IMR-90 (cell line): ENCODE measurements at regions not wholly inside any gene's neighbourhood (a gene's known extent, or its start where the extent isn't known, plus 50 kb on each side); places are given as distances from the start of the nearest gene placed in this dataset.

Experiments used
- ATAC-seq: fragments of 200-7000 bp; cut with Tn5 transposase; 2 replicates; pipeline ENCODE4 v1.9.1; 2020; ENCODE audit warnings: low read depth, mild to moderate bottlenecking, moderate library complexity
- BruUV-seq: library from RNA; stranded (reverse); fragments of 400-500 nt; replicated peaks from 2 replicates; lab custom pipeline; 2021; lab: Mats Ljungman, UMichigan
- CTCF ChIA-PET: fragments of 300-600 bp; formaldehyde crosslinking; extraction: SDS; loops from one replicate; lab custom pipeline; 2021; ENCODE audit warnings: antibody characterized with exemption; lab: Yijun Ruan, JAX
- POLR2A ChIA-PET: fragments of 300-600 bp; sonication (Branson Sonifier 250); formaldehyde crosslinking; loops from one replicate; lab custom pipeline; 2022; ENCODE audit warnings: antibody characterized with exemption; ENCODE audit not compliant: unreplicated experiment; lab: Charles Lee
- DNase-seq: peaks from one replicate; pipeline ENCODE4 v3.0.0; 2013
- H2AFZ ChIP-seq: replicated peaks from 2 replicates; pipeline ENCODE3; 2013; ENCODE audit warnings: low read length, mild to moderate bottlenecking; ENCODE audit not compliant: poor library complexity
- H2AK5ac ChIP-seq: 2 replicates; pipeline ENCODE4 v1.6.1; 2013; ENCODE audit warnings: low read depth, low read length, inconsistent platforms
- H2AK9ac ChIP-seq: replicated peaks from 2 replicates; pipeline ENCODE3; 2013; ENCODE audit warnings: mild to moderate bottlenecking, low read depth, low read length, moderate library complexity; ENCODE audit not compliant: poor library complexity
- H2BK120ac ChIP-seq: 2 replicates; pipeline ENCODE4 v1.6.1; 2013; ENCODE audit warnings: low read depth, low read length, inconsistent platforms
- H2BK15ac ChIP-seq: 3 replicates; pipeline ENCODE4 v1.6.1; 2013; ENCODE audit warnings: low read depth, low read length, inconsistent platforms
- H2BK20ac ChIP-seq: 2 replicates; pipeline ENCODE4 v1.6.1; 2013; ENCODE audit warnings: low read depth, mild to moderate bottlenecking, inconsistent platforms, low read length, moderate library complexity
- H2BK5ac ChIP-seq: 2 replicates; pipeline ENCODE4 v1.6.1; 2013; ENCODE audit warnings: mild to moderate bottlenecking, low read depth, low read length, inconsistent platforms; ENCODE audit not compliant: poor library complexity, severe bottlenecking
- H3K14ac ChIP-seq: replicated peaks from 2 replicates; pipeline ENCODE4 v1.6.1; 2013; ENCODE audit warnings: low read depth, low read length, inconsistent platforms
- H3K18ac ChIP-seq: 2 replicates; pipeline ENCODE4 v1.6.1; 2013; ENCODE audit warnings: low read depth, low read length, control low read depth
- H3K23ac ChIP-seq: 2 replicates; pipeline ENCODE4 v1.6.1; 2013; ENCODE audit warnings: low read depth, low read length, inconsistent platforms
- H3K27ac ChIP-seq: 2 replicates; pipeline ENCODE4 v1.5.1; 2013; ENCODE audit warnings: mild to moderate bottlenecking, control low read depth, low read length; ENCODE audit not compliant: insufficient read depth
- H3K27me3 ChIP-seq: 2 replicates; pipeline ENCODE4 v1.6.1; 2013; ENCODE audit warnings: low read length; ENCODE audit not compliant: control insufficient read depth, insufficient read depth
- H3K36me3 ChIP-seq: 2 replicates; pipeline ENCODE4 v1.6.1; 2013; ENCODE audit warnings: low read length, mixed read lengths; ENCODE audit not compliant: control insufficient read depth, insufficient read depth
- H3K4ac ChIP-seq: 2 replicates; pipeline ENCODE4 v1.6.1; 2013; ENCODE audit warnings: low read depth, low read length, inconsistent platforms
- H3K4me1 ChIP-seq: 2 replicates; pipeline ENCODE4 v1.6.1; 2013; ENCODE audit warnings: low read length, mixed read lengths; ENCODE audit not compliant: control insufficient read depth, insufficient read depth
- H3K4me2 ChIP-seq: 2 replicates; pipeline ENCODE4 v1.6.1; 2013; ENCODE audit warnings: low read depth, mild to moderate bottlenecking, control low read depth, low read length, moderate library complexity
- H3K4me3 ChIP-seq: 2 replicates; pipeline ENCODE4 v1.5.1; 2013; ENCODE audit warnings: low read depth, mild to moderate bottlenecking, control low read depth, low read length, moderate library complexity; ENCODE audit not compliant: insufficient read depth
- H3K56ac ChIP-seq: 2 replicates; pipeline ENCODE4 v1.6.1; 2013; ENCODE audit warnings: low read length, inconsistent platforms; ENCODE audit not compliant: insufficient read depth; ENCODE audit errors: extremely low read depth
- H3K79me1 ChIP-seq, 2 experiments: 2 replicates each; pipeline ENCODE4 v1.6.1; 2013; ENCODE audit warnings: low read length in 2 of 2, inconsistent platforms in 1 of 2, low read depth in 1 of 2
- H3K9ac ChIP-seq: 2 replicates; pipeline ENCODE4 v1.6.1; 2013; ENCODE audit warnings: low read depth, low read length, control low read depth
- H3K9me1 ChIP-seq: 2 replicates; pipeline ENCODE4 v1.6.1; 2013; ENCODE audit warnings: low read length, inconsistent platforms; ENCODE audit not compliant: insufficient read depth
- H3K9me3 ChIP-seq: 2 replicates; pipeline ENCODE4 v1.6.1; 2013; ENCODE audit warnings: low read length; ENCODE audit not compliant: control insufficient read depth, insufficient read depth
- H4K20me1 ChIP-seq: 2 replicates; pipeline ENCODE4 v1.6.1; 2013; ENCODE audit warnings: low read length, inconsistent platforms; ENCODE audit not compliant: insufficient read depth
- H4K5ac ChIP-seq: 2 replicates; pipeline ENCODE4 v1.6.1; 2013; ENCODE audit warnings: mild to moderate bottlenecking, low read depth, low read length, control low read depth
- H4K8ac ChIP-seq, 2 experiments: 2 replicates each; pipeline ENCODE4 v1.6.1; 2013; ENCODE audit warnings: low read depth in 2 of 2, low read length in 2 of 2, control low read depth in 1 of 2, inconsistent platforms in 1 of 2
- H4K91ac ChIP-seq: 2 replicates; pipeline ENCODE4 v1.6.1; 2013; ENCODE audit warnings: low read depth, low read length, inconsistent platforms; ENCODE audit not compliant: insufficient read depth
- BHLHE40 ChIP-seq: fragments of 150-350 bp; IDR thresholded peaks from 2 replicates; pipeline ENCODE4 v1.6.1; 2016; ENCODE audit warnings: mild to moderate bottlenecking, low read depth, low read length
- CEBPB ChIP-seq: IDR thresholded peaks from 2 replicates; pipeline ENCODE4 v1.6.1; 2012; ENCODE audit warnings: low read depth, low read length, improper control_type of control experiment
- CHD1 ChIP-seq: IDR thresholded peaks from 2 replicates; pipeline ENCODE4 v1.6.1; 2012; ENCODE audit warnings: low read depth, low read length, improper control_type of control experiment
- FOS ChIP-seq: fragments of 150-350 bp; IDR thresholded peaks from 2 replicates; pipeline ENCODE4 v1.6.1; 2016; ENCODE audit warnings: low read depth, low read length
- MAFK ChIP-seq: IDR thresholded peaks from 2 replicates; pipeline ENCODE4 v1.6.1; 2012; ENCODE audit warnings: low read depth, low read length, improper control_type of control experiment
- MAZ ChIP-seq: IDR thresholded peaks from 2 replicates; pipeline ENCODE4 v1.6.1; 2012; ENCODE audit warnings: low read depth, mild to moderate bottlenecking, low read length, improper control_type of control experiment, moderate library complexity, borderline replicate concordance
- MXI1 ChIP-seq: IDR thresholded peaks from 2 replicates; pipeline ENCODE4 v1.6.1; 2012; ENCODE audit warnings: low read depth, mild to moderate bottlenecking, low read length, moderate library complexity, borderline replicate concordance
- NFE2L2 ChIP-seq: fragments of 150-350 bp; IDR thresholded peaks from 2 replicates; pipeline ENCODE4 v1.6.1; 2016; ENCODE audit warnings: low read depth, mild to moderate bottlenecking, low read length
- POLR2A ChIP-seq: IDR thresholded peaks from 2 replicates; pipeline ENCODE4 v1.6.1; 2012; ENCODE audit warnings: mild to moderate bottlenecking, low read depth, low read length
- RAD21 ChIP-seq: IDR thresholded peaks from 2 replicates; pipeline ENCODE4 v1.6.1; 2012; ENCODE audit warnings: low read length, improper control_type of control experiment
- RCOR1 ChIP-seq: IDR thresholded peaks from 2 replicates; pipeline ENCODE4 v1.6.1; 2012; ENCODE audit warnings: mild to moderate bottlenecking, low read length, improper control_type of control experiment; ENCODE audit not compliant: insufficient replicate concordance
- RFX5 ChIP-seq: IDR thresholded peaks from 2 replicates; pipeline ENCODE4 v1.8.0; 2012; ENCODE audit warnings: low read depth, mild to moderate bottlenecking, low read length, moderate library complexity
- SMC3 ChIP-seq: fragments of 150-350 bp; IDR thresholded peaks from 2 replicates; pipeline ENCODE4 v1.6.1; 2016; ENCODE audit warnings: low read depth, mild to moderate bottlenecking, antibody characterized with exemption, low read length, moderate library complexity
- WGBS, 2 experiments: methylation state at CpG; one replicate each; pipeline versions ENCODE4 v1.1.5 to v1.1.7; 2013; ENCODE audit warnings: missing lambda C conversion rate in 2 of 2; ENCODE audit not compliant: insufficient read length in 1 of 2; ENCODE audit errors: extremely low coverage in 2 of 2; 5-methylcytosine and 5-hydroxymethylcytosine counted together
- dilution Hi-C: fragments of 300-500 bp; cut with HindIII; formaldehyde crosslinking; loops from one replicate; pipeline ENCODE4 v1.14.3; 2018; ENCODE audit warnings: low sequenced_read_pairs; ENCODE audit not compliant: unreplicated experiment
- in situ Hi-C: fragments of 300-500 bp; cut with MboI; formaldehyde crosslinking; loops from 3 replicates; pipeline ENCODE4 v1.14.3; 2019; ENCODE audit warnings: low sequenced_read_pairs, inconsistent platforms, mixed read lengths
- intact Hi-C: fragments of 100-400 bp; cut with micrococcal nuclease; formaldehyde crosslinking; loops from 2 replicates; pipeline ENCODE4 v1.10.0; 2022
- TF ChIP-seq, protein P1 (sequence below): fragments of 150-350 bp; IDR thresholded peaks from 2 replicates; pipeline ENCODE4 v1.6.1; 2017; ENCODE audit warnings: mild to moderate bottlenecking, antibody characterized with exemption, low read length, low read depth
- TF ChIP-seq, protein P2 (sequence below): fragments of 150-350 bp; IDR thresholded peaks from 2 replicates; pipeline ENCODE4 v1.6.1; 2016; ENCODE audit warnings: low read depth, mild to moderate bottlenecking, low read length, moderate library complexity, borderline replicate concordance
- TF ChIP-seq, protein P3 (sequence below): conservative IDR thresholded peaks from 2 replicates; pipeline ENCODE4 v1.5.1; 2012; ENCODE audit warnings: mild to moderate bottlenecking, low read depth, low read length, improper control_type of control experiment

DNA sequence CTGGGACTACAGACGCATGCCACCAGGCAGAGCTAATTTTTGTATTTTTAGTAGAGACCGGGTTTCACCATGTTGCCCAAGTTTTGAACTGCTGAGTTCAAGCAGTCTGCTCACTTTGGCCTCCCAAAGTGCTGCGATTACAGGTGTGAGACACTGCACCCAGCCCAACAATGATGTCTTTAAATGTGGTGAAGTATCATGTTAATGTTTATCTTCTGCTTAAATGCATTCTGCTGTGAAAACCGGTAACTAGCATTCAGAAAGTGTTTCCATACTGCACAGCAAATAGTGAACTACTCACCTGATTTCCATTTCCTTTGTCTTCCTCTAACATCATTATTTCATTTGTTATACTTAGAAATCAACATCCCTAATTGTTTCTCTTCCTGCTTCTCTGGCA, 264.0 kb upstream of the ITGA1 start:
- no peak overlapping the region for H2AK9ac ChIP-seq
- H4K91ac ChIP-seq: no peak overlapping the region
- in situ Hi-C loops (no loop called here), intact Hi-C loops (no loop called here), dilution Hi-C loops (no loop called here)
- no CpG with 5 or more reads among the region's 4 CpGs for WGBS, 2 experiments
- ATAC-seq (no peak), DNase-seq (no peak)
- no peak overlapping the region for H2BK20ac ChIP-seq
- no peak overlapping the region for H3K4me2 ChIP-seq
- no peaks in the 10 kb centered on the region for H3K36me3 ChIP-seq
- H3K14ac ChIP-seq: no peak overlapping the region
- H2BK15ac ChIP-seq: no peak overlapping the region
- no peaks in the 10 kb centered on the region for H3K9me3 ChIP-seq
- H3K4me3 ChIP-seq: no peak overlapping the region
- no peaks in the 10 kb centered on the region for H3K4me1 ChIP-seq
- no peaks in the 10 kb centered on the region for H3K79me1 ChIP-seq
- H2BK5ac ChIP-seq: no peak overlapping the region
- no peak overlapping the region for H4K8ac ChIP-seq
- no peaks in the 10 kb centered on the region for H4K20me1 ChIP-seq
- H2BK120ac ChIP-seq: no peak overlapping the region
- no peak overlapping the region for H3K4ac ChIP-seq
- H4K5ac ChIP-seq: no peak overlapping the region
- no TSS peak for BruUV-seq
- no peak overlapping the region for H2AK5ac ChIP-seq
- H3K18ac ChIP-seq: no peak overlapping the region
- H3K9me1 ChIP-seq: no peaks in the 10 kb centered on the region
- ChIA-PET POLR2A (no interaction called here), CTCF (no interaction called here)
- no peak overlapping the region for H3K56ac ChIP-seq
- H2AFZ ChIP-seq: no peak overlapping the region
- TF ChIP-seq, protein P1, sequence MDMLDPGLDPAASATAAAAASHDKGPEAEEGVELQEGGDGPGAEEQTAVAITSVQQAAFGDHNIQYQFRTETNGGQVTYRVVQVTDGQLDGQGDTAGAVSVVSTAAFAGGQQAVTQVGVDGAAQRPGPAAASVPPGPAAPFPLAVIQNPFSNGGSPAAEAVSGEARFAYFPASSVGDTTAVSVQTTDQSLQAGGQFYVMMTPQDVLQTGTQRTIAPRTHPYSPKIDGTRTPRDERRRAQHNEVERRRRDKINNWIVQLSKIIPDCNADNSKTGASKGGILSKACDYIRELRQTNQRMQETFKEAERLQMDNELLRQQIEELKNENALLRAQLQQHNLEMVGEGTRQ: no peak
- TF ChIP-seq CHD1 (no peak), MXI1 (no peak), MAZ (no peak), RCOR1 (no peak), RFX5 (no peak), FOS (no peak), MAFK (no peak), CEBPB (no peak), RAD21 (no peak), BHLHE40 (no peak), POLR2A (no peak), SMC3 (no peak), NFE2L2 (no peak)
- TF ChIP-seq, protein P2, sequence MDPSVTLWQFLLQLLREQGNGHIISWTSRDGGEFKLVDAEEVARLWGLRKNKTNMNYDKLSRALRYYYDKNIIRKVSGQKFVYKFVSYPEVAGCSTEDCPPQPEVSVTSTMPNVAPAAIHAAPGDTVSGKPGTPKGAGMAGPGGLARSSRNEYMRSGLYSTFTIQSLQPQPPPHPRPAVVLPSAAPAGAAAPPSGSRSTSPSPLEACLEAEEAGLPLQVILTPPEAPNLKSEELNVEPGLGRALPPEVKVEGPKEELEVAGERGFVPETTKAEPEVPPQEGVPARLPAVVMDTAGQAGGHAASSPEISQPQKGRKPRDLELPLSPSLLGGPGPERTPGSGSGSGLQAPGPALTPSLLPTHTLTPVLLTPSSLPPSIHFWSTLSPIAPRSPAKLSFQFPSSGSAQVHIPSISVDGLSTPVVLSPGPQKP: no peak
- TF ChIP-seq, protein P3, sequence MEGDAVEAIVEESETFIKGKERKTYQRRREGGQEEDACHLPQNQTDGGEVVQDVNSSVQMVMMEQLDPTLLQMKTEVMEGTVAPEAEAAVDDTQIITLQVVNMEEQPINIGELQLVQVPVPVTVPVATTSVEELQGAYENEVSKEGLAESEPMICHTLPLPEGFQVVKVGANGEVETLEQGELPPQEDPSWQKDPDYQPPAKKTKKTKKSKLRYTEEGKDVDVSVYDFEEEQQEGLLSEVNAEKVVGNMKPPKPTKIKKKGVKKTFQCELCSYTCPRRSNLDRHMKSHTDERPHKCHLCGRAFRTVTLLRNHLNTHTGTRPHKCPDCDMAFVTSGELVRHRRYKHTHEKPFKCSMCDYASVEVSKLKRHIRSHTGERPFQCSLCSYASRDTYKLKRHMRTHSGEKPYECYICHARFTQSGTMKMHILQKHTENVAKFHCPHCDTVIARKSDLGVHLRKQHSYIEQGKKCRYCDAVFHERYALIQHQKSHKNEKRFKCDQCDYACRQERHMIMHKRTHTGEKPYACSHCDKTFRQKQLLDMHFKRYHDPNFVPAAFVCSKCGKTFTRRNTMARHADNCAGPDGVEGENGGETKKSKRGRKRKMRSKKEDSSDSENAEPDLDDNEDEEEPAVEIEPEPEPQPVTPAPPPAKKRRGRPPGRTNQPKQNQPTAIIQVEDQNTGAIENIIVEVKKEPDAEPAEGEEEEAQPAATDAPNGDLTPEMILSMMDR: no peak
- no peaks in the 10 kb centered on the region for H3K27me3 ChIP-seq
- H3K9ac ChIP-seq: no peak overlapping the region
- no peak overlapping the region for H3K23ac ChIP-seq
- H3K27ac ChIP-seq: no peak overlapping the region
